ENCODE measurements at regions not wholly inside any gene's neighbourhood (a gene's known extent, or its start where the extent isn't known, plus 50 kb on each side); places are given as distances from the start of the nearest gene placed in this dataset.

GRCh38 chr14:82533351-82533750 is 999.7 kb upstream of the SEL1L start:
- Mint-ChIP-seq H3K9me3 (peaks cover 84% of the 10 kb centered on the region), H3K4me3 (no peak overlapping the region), H3K27ac (no peak overlapping the region), H3K36me3 (ENCODE audit: low read depth) (peaks cover 21% of the 10 kb centered on the region), H3K27me3 (ENCODE audit: insufficient read depth, low read depth, poor library complexity) (no peaks in the 10 kb centered on the region), H3K4me1 (no peaks in the 10 kb centered on the region)
- Histone ChIP-seq H3K9me2 (ENCODE audit: insufficient read depth) (no peaks in the 10 kb centered on the region), H3K79me2 (replicated peaks; ENCODE audit: insufficient read depth) (no peaks in the 10 kb centered on the region), H3F3A (replicated peaks; ENCODE audit: low read depth) (no peaks in the 10 kb centered on the region), H3K4me2 (no peak overlapping the region), H3K27me3 (ENCODE audit: insufficient read depth) (no peaks in the 10 kb centered on the region), H4K20me1 (replicated peaks; ENCODE audit: insufficient read depth) (no peaks in the 10 kb centered on the region), H3K4me1 (ENCODE audit: insufficient read depth) (no peaks in the 10 kb centered on the region), H3K36me3 (ENCODE audit: insufficient read depth) (no peaks in the 10 kb centered on the region), H3K4me3 (no peak overlapping the region), H2AFZ (no peak overlapping the region; the same call in 1 of the 2 replicates), H3K27ac (ENCODE audit: low read depth) (no peak overlapping the region)
- TF ChIP-seq, protein P1, sequence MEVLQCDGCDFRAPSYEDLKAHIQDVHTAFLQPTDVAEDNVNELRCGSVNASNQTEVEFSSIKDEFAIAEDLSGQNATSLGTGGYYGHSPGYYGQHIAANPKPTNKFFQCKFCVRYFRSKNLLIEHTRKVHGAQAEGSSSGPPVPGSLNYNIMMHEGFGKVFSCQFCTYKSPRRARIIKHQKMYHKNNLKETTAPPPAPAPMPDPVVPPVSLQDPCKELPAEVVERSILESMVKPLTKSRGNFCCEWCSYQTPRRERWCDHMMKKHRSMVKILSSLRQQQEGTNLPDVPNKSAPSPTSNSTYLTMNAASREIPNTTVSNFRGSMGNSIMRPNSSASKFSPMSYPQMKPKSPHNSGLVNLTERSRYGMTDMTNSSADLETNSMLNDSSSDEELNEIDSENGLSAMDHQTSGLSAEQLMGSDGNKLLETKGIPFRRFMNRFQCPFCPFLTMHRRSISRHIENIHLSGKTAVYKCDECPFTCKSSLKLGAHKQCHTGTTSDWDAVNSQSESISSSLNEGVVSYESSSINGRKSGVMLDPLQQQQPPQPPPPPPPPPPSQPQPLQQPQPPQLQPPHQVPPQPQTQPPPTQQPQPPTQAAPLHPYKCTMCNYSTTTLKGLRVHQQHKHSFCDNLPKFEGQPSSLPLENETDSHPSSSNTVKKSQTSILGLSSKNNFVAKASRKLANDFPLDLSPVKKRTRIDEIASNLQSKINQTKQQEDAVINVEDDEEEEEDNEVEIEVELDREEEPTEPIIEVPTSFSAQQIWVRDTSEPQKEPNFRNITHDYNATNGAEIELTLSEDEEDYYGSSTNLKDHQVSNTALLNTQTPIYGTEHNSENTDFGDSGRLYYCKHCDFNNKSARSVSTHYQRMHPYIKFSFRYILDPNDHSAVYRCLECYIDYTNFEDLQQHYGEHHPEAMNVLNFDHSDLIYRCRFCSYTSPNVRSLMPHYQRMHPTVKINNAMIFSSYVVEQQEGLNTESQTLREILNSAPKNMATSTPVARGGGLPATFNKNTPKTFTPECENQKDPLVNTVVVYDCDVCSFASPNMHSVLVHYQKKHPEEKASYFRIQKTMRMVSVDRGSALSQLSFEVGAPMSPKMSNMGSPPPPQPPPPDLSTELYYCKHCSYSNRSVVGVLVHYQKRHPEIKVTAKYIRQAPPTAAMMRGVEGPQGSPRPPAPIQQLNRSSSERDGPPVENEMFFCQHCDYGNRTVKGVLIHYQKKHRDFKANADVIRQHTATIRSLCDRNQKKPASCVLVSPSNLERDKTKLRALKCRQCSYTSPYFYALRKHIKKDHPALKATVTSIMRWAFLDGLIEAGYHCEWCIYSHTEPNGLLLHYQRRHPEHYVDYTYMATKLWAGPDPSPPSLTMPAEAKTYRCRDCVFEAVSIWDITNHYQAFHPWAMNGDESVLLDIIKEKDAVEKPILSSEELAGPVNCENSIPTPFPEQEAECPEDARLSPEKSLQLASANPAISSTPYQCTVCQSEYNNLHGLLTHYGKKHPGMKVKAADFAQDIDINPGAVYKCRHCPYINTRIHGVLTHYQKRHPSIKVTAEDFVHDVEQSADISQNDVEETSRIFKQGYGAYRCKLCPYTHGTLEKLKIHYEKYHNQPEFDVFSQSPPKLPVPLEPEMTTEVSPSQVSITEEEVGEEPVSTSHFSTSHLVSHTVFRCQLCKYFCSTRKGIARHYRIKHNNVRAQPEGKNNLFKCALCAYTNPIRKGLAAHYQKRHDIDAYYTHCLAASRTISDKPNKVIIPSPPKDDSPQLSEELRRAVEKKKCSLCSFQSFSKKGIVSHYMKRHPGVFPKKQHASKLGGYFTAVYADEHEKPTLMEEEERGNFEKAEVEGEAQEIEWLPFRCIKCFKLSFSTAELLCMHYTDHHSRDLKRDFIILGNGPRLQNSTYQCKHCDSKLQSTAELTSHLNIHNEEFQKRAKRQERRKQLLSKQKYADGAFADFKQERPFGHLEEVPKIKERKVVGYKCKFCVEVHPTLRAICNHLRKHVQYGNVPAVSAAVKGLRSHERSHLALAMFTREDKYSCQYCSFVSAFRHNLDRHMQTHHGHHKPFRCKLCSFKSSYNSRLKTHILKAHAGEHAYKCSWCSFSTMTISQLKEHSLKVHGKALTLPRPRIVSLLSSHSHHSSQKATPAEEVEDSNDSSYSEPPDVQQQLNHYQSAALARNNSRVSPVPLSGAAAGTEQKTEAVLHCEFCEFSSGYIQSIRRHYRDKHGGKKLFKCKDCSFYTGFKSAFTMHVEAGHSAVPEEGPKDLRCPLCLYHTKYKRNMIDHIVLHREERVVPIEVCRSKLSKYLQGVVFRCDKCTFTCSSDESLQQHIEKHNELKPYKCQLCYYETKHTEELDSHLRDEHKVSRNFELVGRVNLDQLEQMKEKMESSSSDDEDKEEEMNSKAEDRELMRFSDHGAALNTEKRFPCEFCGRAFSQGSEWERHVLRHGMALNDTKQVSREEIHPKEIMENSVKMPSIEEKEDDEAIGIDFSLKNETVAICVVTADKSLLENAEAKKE (CRISPR knock-in tag; IDR thresholded peaks at IDR 0.05), result no peak
- TF ChIP-seq EZH2 (IDR thresholded peaks at IDR 0.05; ENCODE audit: low read depth, unreplicated experiment) (no peak), ZNF114 (CRISPR knock-in tag; IDR thresholded peaks at IDR 0.05) (no peak), NANOG (IDR thresholded peaks at IDR 0.05; ENCODE audit: borderline replicate concordance) (no peak), REST (IDR thresholded peaks at IDR 0.05; ENCODE audit: unreplicated experiment) (no peak), ETS1 (IDR thresholded peaks at IDR 0.05) (no peak), EZH2phosphoT487 (IDR thresholded peaks at IDR 0.05; ENCODE audit: unreplicated experiment) (no peak), CREB1 (CRISPR knock-in tag; IDR thresholded peaks at IDR 0.05; ENCODE audit: low read depth) (no peak), ZNF331 (CRISPR knock-in tag; IDR thresholded peaks at IDR 0.05; ENCODE audit: low read depth) (no peak), STAT1 (IDR thresholded peaks at IDR 0.05; ENCODE audit: unreplicated experiment) (no peak), JUNB (IDR thresholded peaks at IDR 0.05; ENCODE audit: unreplicated experiment) (no peak), POLR2AphosphoS5 (IDR thresholded peaks at IDR 0.05; ENCODE audit: low read depth) (no peak)
- TF ChIP-seq, protein P2, sequence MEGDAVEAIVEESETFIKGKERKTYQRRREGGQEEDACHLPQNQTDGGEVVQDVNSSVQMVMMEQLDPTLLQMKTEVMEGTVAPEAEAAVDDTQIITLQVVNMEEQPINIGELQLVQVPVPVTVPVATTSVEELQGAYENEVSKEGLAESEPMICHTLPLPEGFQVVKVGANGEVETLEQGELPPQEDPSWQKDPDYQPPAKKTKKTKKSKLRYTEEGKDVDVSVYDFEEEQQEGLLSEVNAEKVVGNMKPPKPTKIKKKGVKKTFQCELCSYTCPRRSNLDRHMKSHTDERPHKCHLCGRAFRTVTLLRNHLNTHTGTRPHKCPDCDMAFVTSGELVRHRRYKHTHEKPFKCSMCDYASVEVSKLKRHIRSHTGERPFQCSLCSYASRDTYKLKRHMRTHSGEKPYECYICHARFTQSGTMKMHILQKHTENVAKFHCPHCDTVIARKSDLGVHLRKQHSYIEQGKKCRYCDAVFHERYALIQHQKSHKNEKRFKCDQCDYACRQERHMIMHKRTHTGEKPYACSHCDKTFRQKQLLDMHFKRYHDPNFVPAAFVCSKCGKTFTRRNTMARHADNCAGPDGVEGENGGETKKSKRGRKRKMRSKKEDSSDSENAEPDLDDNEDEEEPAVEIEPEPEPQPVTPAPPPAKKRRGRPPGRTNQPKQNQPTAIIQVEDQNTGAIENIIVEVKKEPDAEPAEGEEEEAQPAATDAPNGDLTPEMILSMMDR (conservative IDR thresholded peaks at IDR 0.05; ENCODE audit: low read depth in 2 of 2), result no peak
- ATAC-seq, result no peak
- no peak for DNase-seq (ENCODE audit: low spot score)

Data from GM23338 (cell line).